ENCODE measurements at regions not wholly inside any gene's neighbourhood (a gene's known extent, or its start where the extent isn't known, plus 50 kb on each side); places are given as distances from the start of the nearest gene placed in this dataset.

DNA sequence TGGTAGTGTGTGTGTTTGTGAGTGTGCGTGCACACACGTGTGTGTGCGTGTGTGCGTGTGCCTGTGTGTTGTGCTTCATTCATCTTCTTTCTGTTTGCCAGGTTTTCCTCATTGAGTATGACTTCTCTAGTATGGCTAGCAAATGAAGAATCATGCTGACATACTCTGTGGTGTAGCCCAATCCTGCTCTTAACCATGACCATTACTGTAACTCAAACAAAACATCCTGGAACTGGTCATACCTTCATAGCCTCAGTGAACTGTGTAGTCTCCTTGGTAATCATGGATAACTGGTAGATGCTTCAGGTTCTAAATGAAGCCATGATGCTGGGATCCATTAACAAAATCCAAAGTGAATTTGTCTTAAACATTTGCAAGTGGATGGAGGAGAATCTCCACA, 1117.7 kb downstream of the BCL11B start:
- Histone ChIP-seq H3K27ac (ENCODE audit: low read depth in 1 of 2, low read length in 1 of 2) (no peak overlapping the region), H3K36me3 (ENCODE audit: control insufficient read depth in 4 of 4, insufficient read depth in 4 of 4, low read length in 4 of 4) (no peaks in the 10 kb centered on the region), H3K27me3 (ENCODE audit: control insufficient read depth in 3 of 3, insufficient read depth in 3 of 3, low read length in 2 of 3) (peaks cover 0 to 13% (median 4%) of the 10 kb centered on the region in 3 donors), H3K9me3 (ENCODE audit: control insufficient read depth in 4 of 4, insufficient read depth in 3 of 4, low read length in 3 of 4) (peaks cover 0 to 3% (median under 1%) of the 10 kb centered on the region in 4 donors), H3K4me1 (ENCODE audit: control insufficient read depth in 5 of 5, insufficient read depth in 5 of 5, low read length in 5 of 5) (no peaks in the 10 kb centered on the region), H3K9ac (ENCODE audit: insufficient read depth in 1 of 2, low read length in 2 of 2) (no peak overlapping the region), H3K4me3 (no peak overlapping the region)
- DNase-seq (no peak), ATAC-seq (ENCODE audit: insufficient read depth, low FRiP score) (no peak)
- no peak for TF ChIP-seq CTCF (IDR thresholded peaks at IDR 0.05; ENCODE audit: control extremely low read depth, extremely low read depth)
- WGBS, 2 donors: 92 to 97% methylated on average over 4 of the region's 4 CpGs

- Histone ChIP-seq H3K4me1 (ENCODE audit: control insufficient read depth in 5 of 5, insufficient read depth in 5 of 5, low read length in 5 of 5) (no peaks in the 10 kb centered on the region), H3K9me3 (ENCODE audit: control insufficient read depth in 4 of 4, insufficient read depth in 3 of 4, low read length in 3 of 4) (peaks cover 0 to 2% (median 0%) of the 10 kb centered on the region in 4 donors), H3K27me3 (ENCODE audit: control insufficient read depth in 3 of 3, insufficient read depth in 3 of 3, low read length in 2 of 3) (peaks cover 0 to 14% (median 4%) of the 10 kb centered on the region in 3 donors), H3K27ac (ENCODE audit: low read depth in 1 of 2, low read length in 1 of 2) (no peak overlapping the region), H3K4me3 (no peak overlapping the region), H3K9ac (ENCODE audit: insufficient read depth in 1 of 2, low read length in 2 of 2) (no peak overlapping the region), H3K36me3 (ENCODE audit: control insufficient read depth in 4 of 4, insufficient read depth in 4 of 4, low read length in 4 of 4) (no peaks in the 10 kb centered on the region)
- DNase-seq (no peak), ATAC-seq (ENCODE audit: insufficient read depth, low FRiP score) (no peak)
- WGBS, 2 donors: 37 to 41% methylated on average over 8 of the region's 8 CpGs
- TF ChIP-seq CTCF (IDR thresholded peaks at IDR 0.05; ENCODE audit: control extremely low read depth, extremely low read depth): no peak
Observed at GRCh38 chr14:98156411-98156810, 1115.6 kb downstream of the BCL11B start.

DNA sequence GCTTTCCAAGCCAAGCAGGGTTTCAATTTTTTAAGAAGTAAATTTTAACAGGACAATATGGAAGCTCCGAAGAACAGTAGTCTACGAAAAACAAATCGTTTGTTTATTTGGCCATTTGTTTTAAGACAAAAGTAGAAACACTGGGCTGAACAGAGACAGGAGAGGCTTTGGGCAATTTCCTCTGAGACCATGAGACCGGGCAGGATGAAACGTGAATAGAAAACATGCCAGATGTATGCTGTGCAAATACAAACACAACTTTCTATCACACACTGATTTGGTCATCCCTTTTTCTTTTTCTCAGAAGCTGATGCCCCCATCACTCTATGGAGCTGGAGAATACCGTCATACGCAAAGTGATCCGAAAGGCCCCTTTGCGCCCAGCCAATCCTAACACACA, 1111.1 kb downstream of the BCL11B start:
- Histone ChIP-seq H3K27me3 (ENCODE audit: control insufficient read depth in 3 of 3, insufficient read depth in 3 of 3, low read length in 2 of 3) (peaks cover 6 to 8% (median 6%) of the 10 kb centered on the region in 3 donors), H3K4me3 (no peak overlapping the region), H3K27ac (ENCODE audit: low read depth in 1 of 2, low read length in 1 of 2) (no peak overlapping the region), H3K36me3 (ENCODE audit: control insufficient read depth in 4 of 4, insufficient read depth in 4 of 4, low read length in 4 of 4) (no peaks in the 10 kb centered on the region), H3K4me1 (ENCODE audit: control insufficient read depth in 5 of 5, insufficient read depth in 5 of 5, low read length in 5 of 5) (no peaks in the 10 kb centered on the region), H3K9me3 (ENCODE audit: control insufficient read depth in 4 of 4, insufficient read depth in 3 of 4, low read length in 3 of 4) (peaks cover 0 to 2% (median 0%) of the 10 kb centered on the region in 4 donors), H3K9ac (ENCODE audit: insufficient read depth in 1 of 2, low read length in 2 of 2) (no peak overlapping the region)
- no peak for DNase-seq
- WGBS, 2 donors: 71 to 74% methylated on average over 9 of the region's 9 CpGs
- ATAC-seq (ENCODE audit: insufficient read depth, low FRiP score): no peak
- no peak for TF ChIP-seq CTCF (IDR thresholded peaks at IDR 0.05; ENCODE audit: control extremely low read depth, extremely low read depth)

DNA sequence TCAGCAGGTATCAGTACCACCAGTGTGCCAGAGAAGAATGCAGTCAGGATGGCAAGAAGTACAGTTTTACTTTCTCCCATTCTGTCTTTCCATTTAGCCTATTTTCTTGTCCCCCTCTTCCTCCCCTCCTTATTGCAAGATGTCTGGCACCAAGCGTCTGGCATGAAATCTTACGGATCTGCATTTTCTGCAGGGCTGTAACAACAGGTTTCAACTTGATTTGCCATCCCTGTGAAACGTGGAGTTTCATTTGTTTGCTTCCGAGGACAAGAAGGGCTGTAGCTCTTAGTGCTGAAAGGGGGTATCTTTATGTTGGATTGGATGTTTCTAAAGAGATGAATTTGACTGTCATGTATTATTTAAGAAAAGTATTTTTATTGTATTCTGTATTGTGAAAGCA, 1110.6 kb downstream of the BCL11B start:
- no peak for ATAC-seq (ENCODE audit: insufficient read depth, low FRiP score)
- H3K4me3 ChIP-seq: no peak overlapping the region
- peaks cover 4 to 6% (median 6%) of the 10 kb centered on the region in 3 donors for H3K27me3 ChIP-seq (ENCODE audit: control insufficient read depth in 3 of 3, insufficient read depth in 3 of 3, low read length in 2 of 3)
- DNase-seq: no peak
- no peak overlapping the region for H3K9ac ChIP-seq (ENCODE audit: insufficient read depth in 1 of 2, low read length in 2 of 2)
- H3K9me3 ChIP-seq (ENCODE audit: control insufficient read depth in 4 of 4, insufficient read depth in 3 of 4, low read length in 3 of 4): peaks cover 0 to 3% (median 0%) of the 10 kb centered on the region in 4 donors
- H3K27ac ChIP-seq (ENCODE audit: low read depth in 1 of 2, low read length in 1 of 2): no peak overlapping the region
- WGBS, 2 donors: 59 to 74% methylated on average over 4 of the region's 4 CpGs
- TF ChIP-seq CTCF (IDR thresholded peaks at IDR 0.05; ENCODE audit: control extremely low read depth, extremely low read depth): no peak
- no peaks in the 10 kb centered on the region for H3K36me3 ChIP-seq (ENCODE audit: control insufficient read depth in 4 of 4, insufficient read depth in 4 of 4, low read length in 4 of 4)
- no peaks in the 10 kb centered on the region for H3K4me1 ChIP-seq (ENCODE audit: control insufficient read depth in 5 of 5, insufficient read depth in 5 of 5, low read length in 5 of 5)

All from lung (tissue), 11 donors.